ENCODE measurements at regions not wholly inside any gene's neighbourhood (a gene's known extent, or its start where the extent isn't known, plus 50 kb on each side); places are given as distances from the start of the nearest gene placed in this dataset.

DNA sequence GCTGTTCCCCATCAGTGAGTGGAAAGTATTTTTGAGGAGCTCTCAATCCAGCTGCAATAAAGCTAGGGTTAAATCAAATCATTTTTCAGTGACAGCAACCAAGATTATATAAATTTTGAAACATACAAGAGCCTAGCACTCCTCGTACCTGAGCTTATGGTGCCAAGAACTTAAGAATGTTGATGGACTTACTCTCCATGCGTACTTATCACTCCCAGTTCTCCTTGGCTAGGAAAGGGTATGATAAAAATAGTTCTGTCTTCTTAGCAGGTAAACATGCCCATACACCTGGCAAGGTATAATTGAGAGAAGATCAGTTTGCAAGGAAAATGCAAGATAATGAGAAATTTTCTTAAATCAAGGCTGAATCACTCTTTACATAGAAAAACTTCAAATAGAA, 64.5 kb upstream of the SEMA6D start:
- Histone ChIP-seq H3K4me1 (no peaks in the 10 kb centered on the region), H3K4me3 (no peak overlapping the region), H3K4me2 (no peak overlapping the region), H3K27ac (no peak overlapping the region), H3K9me3 (no peaks in the 10 kb centered on the region)
- 8% methylated on average over 2 of the region's 2 CpGs for WGBS (ENCODE audit: missing lambda C conversion rate)
- POLR2A ChIA-PET, result no interaction called here
- no peak for ATAC-seq
- CTCF ChIA-PET, result no interaction called here
- no peak for FAIRE-seq
- TF ChIP-seq, protein P1, sequence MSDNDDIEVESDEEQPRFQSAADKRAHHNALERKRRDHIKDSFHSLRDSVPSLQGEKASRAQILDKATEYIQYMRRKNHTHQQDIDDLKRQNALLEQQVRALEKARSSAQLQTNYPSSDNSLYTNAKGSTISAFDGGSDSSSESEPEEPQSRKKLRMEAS (IDR thresholded peaks at IDR 0.05), result no peak
- TF ChIP-seq EHMT2 (IDR thresholded peaks at IDR 0.05; ENCODE audit: low read depth) (no peak), FOSB (CRISPR knock-in tag; IDR thresholded peaks at IDR 0.05) (no peak), EP300 (IDR thresholded peaks at IDR 0.05) (no peak), CEBPB (IDR thresholded peaks at IDR 0.05) (no peak), RCOR1 (IDR thresholded peaks at IDR 0.05; ENCODE audit: low read depth, low read length) (no peak), JUNB (IDR thresholded peaks at IDR 0.05) (no peak), TFCP2L1 (CRISPR knock-in tag; IDR thresholded peaks at IDR 0.05) (no peak), MAFK (IDR thresholded peaks at IDR 0.05; ENCODE audit: partially characterized antibody) (no peak), GATA3 (IDR thresholded peaks at IDR 0.05; ENCODE audit: borderline replicate concordance) (no peak), PHF8 (IDR thresholded peaks at IDR 0.05; ENCODE audit: borderline replicate concordance, low read depth) (no peak), NFE2L2 (conservative IDR thresholded peaks at IDR 0.05; ENCODE audit: low read length) (no peak), RNF2 (IDR thresholded peaks at IDR 0.05; ENCODE audit: borderline replicate concordance, low read depth) (no peak), RAD21 (conservative IDR thresholded peaks at IDR 0.05 in 1 of 2, IDR thresholded peaks at IDR 0.05 in 1 of 2) (no peak), RFX5 (IDR thresholded peaks at IDR 0.05) (no peak)
- TF ChIP-seq, protein P2, sequence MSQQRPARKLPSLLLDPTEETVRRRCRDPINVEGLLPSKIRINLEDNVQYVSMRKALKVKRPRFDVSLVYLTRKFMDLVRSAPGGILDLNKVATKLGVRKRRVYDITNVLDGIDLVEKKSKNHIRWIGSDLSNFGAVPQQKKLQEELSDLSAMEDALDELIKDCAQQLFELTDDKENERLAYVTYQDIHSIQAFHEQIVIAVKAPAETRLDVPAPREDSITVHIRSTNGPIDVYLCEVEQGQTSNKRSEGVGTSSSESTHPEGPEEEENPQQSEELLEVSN (IDR thresholded peaks at IDR 0.05; ENCODE audit: borderline replicate concordance, low read depth), result no peak
- TF ChIP-seq, protein P3, sequence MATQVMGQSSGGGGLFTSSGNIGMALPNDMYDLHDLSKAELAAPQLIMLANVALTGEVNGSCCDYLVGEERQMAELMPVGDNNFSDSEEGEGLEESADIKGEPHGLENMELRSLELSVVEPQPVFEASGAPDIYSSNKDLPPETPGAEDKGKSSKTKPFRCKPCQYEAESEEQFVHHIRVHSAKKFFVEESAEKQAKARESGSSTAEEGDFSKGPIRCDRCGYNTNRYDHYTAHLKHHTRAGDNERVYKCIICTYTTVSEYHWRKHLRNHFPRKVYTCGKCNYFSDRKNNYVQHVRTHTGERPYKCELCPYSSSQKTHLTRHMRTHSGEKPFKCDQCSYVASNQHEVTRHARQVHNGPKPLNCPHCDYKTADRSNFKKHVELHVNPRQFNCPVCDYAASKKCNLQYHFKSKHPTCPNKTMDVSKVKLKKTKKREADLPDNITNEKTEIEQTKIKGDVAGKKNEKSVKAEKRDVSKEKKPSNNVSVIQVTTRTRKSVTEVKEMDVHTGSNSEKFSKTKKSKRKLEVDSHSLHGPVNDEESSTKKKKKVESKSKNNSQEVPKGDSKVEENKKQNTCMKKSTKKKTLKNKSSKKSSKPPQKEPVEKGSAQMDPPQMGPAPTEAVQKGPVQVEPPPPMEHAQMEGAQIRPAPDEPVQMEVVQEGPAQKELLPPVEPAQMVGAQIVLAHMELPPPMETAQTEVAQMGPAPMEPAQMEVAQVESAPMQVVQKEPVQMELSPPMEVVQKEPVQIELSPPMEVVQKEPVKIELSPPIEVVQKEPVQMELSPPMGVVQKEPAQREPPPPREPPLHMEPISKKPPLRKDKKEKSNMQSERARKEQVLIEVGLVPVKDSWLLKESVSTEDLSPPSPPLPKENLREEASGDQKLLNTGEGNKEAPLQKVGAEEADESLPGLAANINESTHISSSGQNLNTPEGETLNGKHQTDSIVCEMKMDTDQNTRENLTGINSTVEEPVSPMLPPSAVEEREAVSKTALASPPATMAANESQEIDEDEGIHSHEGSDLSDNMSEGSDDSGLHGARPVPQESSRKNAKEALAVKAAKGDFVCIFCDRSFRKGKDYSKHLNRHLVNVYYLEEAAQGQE (IDR thresholded peaks at IDR 0.05), result no peak
- no peak for DNase-seq (ENCODE audit: low read depth in 1 of 2, low spot score in 1 of 2)

DNA sequence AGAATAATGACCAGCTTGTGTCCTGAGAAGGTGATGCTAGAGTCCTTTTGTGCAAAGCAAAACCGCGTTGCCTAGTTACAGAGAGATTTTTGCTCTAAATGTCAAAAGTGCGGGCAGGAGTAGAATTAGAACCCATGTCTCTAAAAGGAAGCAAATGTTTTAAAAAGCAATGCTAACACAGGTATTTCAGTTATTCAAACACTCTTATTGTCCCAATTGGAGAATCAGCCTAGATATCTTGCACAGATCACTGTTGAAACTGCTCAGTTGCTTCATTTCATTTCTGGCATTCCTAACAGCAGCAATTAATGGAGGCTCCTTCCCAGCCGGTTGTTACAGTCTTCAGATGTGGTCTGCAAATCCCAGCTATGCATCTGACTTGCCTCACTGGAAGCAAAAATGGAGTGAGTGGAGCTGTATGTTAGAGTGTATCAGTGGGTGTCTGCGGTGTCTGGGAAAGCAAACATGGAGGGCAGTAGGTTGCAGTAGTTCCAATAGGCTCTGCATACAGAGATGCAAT, 55.6 kb upstream of the SEMA6D start:
- ChIA-PET CTCF (no interaction called here), POLR2A (no interaction called here)
- FAIRE-seq, result no peak
- no peaks in the 10 kb centered on the region for H3K4me1 ChIP-seq
- H3K9me3 ChIP-seq, result no peaks in the 10 kb centered on the region
- no peak for ATAC-seq
- TF ChIP-seq SMC3 (IDR thresholded peaks at IDR 0.05) (no peak), HOXB13 (CRISPR knock-in tag; IDR thresholded peaks at IDR 0.05; ENCODE audit: low read depth) (no peak), RNF2 (IDR thresholded peaks at IDR 0.05; ENCODE audit: borderline replicate concordance, low read depth) (no peak), NPAS2 (CRISPR knock-in tag; IDR thresholded peaks at IDR 0.05; ENCODE audit: borderline replicate concordance) (no peak), HEYL (CRISPR knock-in tag; IDR thresholded peaks at IDR 0.05) (no peak), RCOR1 (IDR thresholded peaks at IDR 0.05; ENCODE audit: low read depth, low read length) (no peak), FOSL2 (IDR thresholded peaks at IDR 0.05) (no peak), FOSL2 (CRISPR knock-in tag; IDR thresholded peaks at IDR 0.05) (no peak), MYC (IDR thresholded peaks at IDR 0.05; ENCODE audit: borderline replicate concordance, low read length) (no peak), TFCP2L1 (CRISPR knock-in tag; IDR thresholded peaks at IDR 0.05) (no peak), BHLHE40 (IDR thresholded peaks at IDR 0.05; ENCODE audit: low read depth, low read length) (no peak), ZC3H11A (IDR thresholded peaks at IDR 0.05) (no peak), CBX8 (IDR thresholded peaks at IDR 0.05) (no peak)
- TF ChIP-seq, protein P4, sequence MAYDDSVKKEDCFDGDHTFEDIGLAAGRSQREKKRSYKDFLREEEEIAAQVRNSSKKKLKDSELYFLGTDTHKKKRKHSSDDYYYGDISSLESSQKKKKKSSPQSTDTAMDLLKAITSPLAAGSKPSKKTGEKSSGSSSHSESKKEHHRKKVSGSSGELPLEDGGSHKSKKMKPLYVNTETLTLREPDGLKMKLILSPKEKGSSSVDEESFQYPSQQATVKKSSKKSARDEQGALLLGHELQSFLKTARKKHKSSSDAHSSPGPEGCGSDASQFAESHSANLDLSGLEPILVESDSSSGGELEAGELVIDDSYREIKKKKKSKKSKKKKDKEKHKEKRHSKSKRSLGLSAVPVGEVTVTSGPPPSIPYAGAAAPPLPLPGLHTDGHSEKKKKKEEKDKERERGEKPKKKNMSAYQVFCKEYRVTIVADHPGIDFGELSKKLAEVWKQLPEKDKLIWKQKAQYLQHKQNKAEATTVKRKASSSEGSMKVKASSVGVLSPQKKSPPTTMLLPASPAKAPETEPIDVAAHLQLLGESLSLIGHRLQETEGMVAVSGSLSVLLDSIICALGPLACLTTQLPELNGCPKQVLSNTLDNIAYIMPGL (CRISPR knock-in tag; IDR thresholded peaks at IDR 0.05; ENCODE audit: borderline replicate concordance), result no peak
- WGBS (ENCODE audit: missing lambda C conversion rate), result 48% methylated on average over 5 of the region's 5 CpGs
- no peak overlapping the region for H3K27ac ChIP-seq
- no peak for DNase-seq (ENCODE audit: low read depth in 1 of 2, low spot score in 1 of 2)
- H3K4me3 ChIP-seq, result no peak overlapping the region
- H3K4me2 ChIP-seq, result no peak overlapping the region

Measured in A549 (cell line).